ENCODE measurements at regions not wholly inside any gene's neighbourhood (a gene's known extent, or its start where the extent isn't known, plus 50 kb on each side); places are given as distances from the start of the nearest gene placed in this dataset.
"Not testable (repeated sequence)": the region's sequence is repeated elsewhere in the genome, so short reads cannot be mapped to it uniquely, and the experiment has no call there.

- ATAC-seq, result no peak
Measured at GRCh38 chr4:100630341-100630740, 112.5 kb upstream of the EMCN start.

DNA sequence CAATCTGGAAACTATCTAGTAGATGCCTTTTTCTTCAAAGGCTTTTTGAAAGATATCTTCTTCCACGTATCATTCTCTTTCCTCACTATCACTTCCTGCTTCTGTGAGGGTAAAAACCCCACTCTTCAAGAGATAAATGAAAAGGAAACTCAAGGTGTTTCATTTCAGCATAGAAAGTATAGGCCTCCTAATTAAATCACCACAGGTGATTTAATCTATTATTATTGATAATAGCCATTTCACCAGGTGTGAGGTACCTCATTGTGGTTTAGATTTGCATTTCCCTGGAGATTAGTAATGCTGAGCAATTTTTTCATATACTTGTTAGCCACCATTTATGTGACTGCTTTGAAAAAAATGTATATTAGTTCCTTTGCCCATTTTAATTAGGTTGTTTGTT, 92.0 kb upstream of the EMCN start:
- ATAC-seq, result peak in 1 of 2 donors; percentile 41

GRCh38 chr4:100608651-100609050, 90.8 kb upstream of the EMCN start:
- not testable (repeated sequence) for ATAC-seq

DNA sequence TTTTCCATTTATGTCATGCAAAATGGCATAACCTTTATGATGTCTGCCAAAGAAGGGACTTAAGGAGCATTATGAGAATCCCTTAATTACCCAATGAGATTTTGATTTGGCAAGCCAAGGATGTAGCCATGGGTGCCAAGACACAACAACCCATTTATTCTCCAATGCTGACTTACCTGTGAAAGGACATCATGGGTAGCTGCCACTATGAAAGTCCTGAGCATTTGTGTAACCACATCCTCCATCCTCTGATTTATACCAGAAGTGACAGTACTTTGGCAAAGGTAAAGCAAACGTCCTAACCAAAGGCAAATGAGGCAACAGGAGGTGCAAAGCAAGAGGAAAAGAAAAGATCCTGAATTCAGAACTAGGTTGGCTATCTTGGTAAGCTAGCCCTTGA, 87.3 kb upstream of the EMCN start:
- ATAC-seq, result no peak

- no peak for ATAC-seq
Measured at GRCh38 chr4:100593935-100594334, 76.1 kb upstream of the EMCN start.

DNA sequence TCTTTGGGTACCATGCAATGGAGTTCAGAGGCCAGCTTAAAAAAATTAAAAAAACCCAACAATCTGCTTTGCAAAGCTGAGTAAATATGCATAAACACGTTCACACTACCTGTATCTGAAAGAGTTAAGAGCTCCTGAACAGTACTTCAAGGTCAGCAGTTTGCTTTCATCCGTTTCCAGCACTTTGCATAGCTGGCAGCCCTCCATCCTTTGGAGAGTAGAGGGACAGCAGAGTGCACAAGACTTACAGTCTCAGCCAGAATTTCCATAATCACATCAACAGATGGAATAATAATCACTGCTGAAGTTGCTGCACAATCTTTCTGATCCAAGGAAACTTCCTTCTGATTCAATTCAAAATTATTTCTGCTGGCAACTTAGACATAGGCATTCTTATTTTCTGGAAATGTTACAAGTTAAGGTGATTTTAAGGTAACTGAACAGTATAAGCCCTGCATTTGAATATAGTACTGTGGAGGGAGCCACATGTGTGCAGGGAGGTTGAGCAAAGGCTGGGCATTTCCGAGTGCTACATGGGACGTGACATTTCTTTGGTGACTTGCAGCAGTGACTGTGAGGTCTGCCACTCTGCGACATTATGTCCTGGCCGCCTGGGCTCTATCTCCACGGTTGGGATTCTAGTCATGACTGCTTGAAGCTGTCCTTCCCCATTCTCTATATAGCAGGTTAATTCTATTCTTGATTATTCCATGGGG, 73.5 kb upstream of the EMCN start:
- no peak for ATAC-seq

DNA sequence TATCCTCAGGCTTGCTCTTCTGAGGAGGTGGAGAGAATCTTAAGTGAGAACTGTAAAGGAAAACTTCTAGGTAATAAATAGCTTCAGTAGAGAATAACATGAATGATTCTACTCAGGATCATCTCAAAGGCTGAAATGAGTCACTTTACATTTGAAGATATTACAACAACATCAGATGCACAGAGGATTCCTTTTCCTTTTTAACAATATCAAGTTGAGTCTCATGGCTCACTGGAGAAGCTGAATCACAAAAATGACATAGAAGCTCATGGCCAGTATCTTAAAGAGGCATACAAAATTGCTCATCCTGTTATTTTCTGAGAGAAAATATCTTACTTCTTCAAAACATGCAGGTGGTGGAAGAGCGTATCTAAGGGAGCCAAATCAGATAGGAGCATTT, 72.5 kb upstream of the EMCN start:
- ATAC-seq, result no peak

DNA sequence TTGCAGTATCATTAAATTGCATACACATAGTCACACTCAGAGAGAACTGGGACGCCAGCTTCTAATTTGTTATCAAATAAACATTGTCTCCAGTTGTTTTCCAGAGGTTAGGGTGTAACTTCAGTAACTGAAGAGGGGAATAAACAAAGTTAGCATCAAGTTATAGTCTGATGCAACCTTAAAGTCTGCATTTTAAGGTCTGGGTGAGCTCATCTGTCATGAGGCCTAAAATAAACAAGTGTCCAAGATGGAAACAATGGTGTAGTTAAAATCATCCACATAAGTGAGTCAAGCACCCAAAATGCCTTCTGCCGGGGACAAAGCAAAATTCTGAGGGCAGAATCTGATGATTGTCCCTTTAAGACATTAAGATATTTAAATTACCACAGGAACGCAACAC, 70.3 kb upstream of the EMCN start:
- ATAC-seq, result no peak

DNA sequence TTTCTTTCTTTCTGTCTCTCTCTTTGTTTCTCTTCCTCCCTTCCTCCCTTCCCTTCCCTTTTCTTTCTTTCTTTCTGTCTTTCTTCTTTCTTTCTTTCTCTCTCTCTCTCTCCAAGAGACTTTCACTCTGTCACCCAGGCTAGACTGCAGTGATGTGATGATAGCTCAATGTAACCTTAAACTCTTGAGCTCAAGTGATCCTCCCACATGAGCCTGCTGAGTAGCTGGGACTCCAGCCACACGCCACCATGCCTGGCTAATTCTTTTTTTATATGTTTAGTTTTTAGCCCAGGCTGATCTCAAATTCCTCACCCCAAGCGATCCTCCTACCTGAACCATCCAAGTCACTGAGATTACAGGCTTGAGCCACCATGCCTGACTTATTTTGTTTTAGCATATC, 64.3 kb upstream of the EMCN start:
- ATAC-seq, result no peak

GRCh38 chr4:100581337-100581736, 63.5 kb upstream of the EMCN start:
- no peak for ATAC-seq

DNA sequence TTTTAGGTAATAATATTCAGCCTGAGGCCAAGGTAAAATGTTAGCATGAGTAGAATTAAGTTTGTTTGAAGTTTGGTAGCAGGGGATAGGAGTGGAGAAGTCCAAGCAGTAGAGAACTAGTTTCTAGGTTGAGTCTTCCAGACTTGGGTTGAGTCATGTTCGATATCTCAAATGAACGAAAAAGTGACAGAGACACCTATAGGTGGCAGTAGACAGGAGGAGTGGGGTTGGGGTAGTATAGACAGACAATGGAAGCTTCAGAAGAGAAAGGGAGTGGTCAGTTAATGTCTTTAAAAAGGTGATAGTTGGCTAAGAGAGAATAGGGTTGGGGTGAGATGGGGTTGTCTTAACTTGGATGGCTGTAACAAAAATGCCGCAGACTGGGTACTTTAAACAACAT, 58.7 kb upstream of the EMCN start:
- no peak for ATAC-seq

GRCh38 chr4:100574607-100575006, 56.8 kb upstream of the EMCN start:
- ATAC-seq, result no peak

DNA sequence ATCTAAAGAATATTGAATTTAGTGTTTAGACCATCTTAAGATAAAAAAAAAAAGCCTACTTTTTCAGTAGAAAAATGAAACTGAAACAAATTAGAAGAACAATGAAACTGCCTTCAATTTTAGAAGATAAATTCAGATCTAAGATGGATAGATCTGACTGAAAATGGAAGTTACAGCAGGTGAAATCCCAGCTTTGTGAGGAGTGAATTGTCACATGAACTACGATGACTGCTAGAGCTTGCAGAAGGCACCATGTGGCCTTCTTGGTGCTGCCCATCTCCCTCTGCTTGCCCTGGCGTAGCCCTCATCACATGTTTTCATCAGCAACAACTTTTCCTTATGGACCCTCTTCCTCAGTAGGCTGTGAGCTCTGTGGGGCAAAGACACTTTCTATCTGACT, 51.4 kb upstream of the EMCN start:
- peak; percentile 48 to 60 for ATAC-seq

Measured in activated CD4-positive, CD25-positive, alpha-beta regulatory T cell treated with anti-CD3 and anti-CD28 coated beads, Interleukin-2, amount 50 U/mL, for 24 hours (primary cell).